ENCODE measurements at regions not wholly inside any gene's neighbourhood (a gene's known extent, or its start where the extent isn't known, plus 50 kb on each side); places are given as distances from the start of the nearest gene placed in this dataset.

DNA sequence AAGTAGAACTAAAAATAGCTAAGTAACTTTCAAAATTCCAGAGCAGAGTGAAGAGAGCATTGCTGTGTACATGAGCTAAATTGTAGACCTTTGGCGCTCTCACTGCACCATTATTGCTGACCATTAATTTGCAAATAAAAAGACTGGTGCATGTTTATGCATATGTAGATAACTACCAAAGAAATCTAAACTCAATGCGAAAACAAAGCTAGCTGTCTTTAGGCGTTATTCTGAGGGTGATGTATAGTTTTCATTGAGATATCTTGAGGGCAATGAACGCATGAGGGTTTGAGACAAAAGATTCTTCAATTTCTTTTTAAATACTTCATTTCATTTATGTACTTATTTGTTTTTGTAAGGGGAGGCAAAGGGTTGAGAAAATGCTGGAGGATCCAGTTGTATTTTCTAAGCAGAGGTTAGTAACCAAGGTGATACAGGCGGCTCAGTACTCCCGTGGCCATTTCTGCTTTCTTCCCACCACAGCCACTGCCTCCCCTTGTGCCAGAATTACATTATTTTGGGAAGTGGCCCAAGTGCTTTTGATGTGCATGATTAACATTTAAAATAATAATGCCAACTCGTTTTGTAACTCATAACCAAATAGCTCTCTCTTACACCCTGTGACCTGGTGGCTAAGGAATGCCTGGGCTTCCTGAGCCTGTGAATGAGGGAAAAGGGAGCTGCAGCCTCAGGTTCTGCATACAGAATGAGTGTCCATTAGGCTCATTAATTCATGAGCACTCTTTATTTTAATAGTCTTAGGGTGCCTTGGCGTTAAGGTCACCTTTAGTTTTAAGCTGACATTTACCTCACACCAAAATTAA, 797.8 kb upstream of the GYPC start:
- no peak for DNase-seq (ENCODE audit: low read depth in 2 of 2)

DNA sequence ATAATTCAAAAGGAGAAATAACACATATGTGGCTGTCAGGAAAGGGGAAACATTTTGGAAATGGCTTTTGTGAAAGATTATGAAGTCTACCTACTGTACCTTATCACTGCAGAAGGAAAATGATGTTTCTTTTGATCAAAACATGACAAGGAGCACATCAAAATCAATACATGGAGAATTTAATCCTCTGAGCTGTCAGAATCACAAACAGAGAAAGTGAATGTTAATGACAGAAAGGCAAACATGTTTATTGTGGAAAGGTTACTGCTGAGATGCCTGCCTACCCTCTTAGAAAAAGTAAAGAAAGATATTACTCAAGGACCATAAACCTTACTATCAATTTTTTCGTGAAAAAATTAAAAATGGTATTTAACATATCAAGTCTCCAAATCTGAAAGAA, 794.5 kb upstream of the GYPC start:
- no peak for DNase-seq (ENCODE audit: low read depth in 2 of 2)

DNA sequence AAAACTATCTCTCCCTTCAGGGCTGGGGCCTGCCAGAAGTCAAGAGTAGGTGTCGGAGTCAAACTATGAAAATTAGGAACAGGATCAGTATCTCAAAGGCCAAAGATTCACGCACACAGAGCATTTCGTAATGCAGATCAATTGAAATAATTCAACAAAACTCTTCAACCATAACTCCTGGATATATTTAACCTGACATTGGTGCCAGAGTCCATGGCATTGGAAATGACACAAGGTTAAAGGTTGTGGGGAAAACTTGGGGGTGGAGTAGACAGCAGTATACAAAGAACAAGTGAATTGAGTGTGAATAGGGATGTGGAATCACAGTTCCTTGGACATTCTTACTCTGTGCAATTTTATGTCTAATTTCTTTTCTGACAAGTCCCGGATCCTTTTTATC, 788.0 kb upstream of the GYPC start:
- no peak for DNase-seq (ENCODE audit: low read depth in 2 of 2)

DNA sequence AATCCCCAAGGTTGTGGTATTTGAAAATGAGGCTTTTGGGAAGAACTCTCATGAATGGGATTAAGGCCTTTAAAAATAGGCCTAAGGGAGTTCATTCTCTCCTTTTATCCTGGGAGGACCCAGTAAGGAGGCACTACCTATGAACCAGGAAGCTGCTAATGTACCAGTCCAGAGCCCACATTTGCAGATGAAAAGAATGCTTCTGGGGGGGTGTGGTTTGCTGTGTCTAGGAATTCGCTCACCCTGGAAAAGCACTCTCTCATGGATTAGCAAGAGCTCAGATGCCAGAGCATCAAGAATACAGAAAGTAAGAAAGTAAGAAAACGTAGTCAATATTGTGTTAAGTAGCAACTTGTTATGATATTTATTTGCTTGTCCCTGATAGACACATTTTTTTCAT, 785.7 kb upstream of the GYPC start:
- DNase-seq (ENCODE audit: low read depth in 2 of 2) = no peak

DNA sequence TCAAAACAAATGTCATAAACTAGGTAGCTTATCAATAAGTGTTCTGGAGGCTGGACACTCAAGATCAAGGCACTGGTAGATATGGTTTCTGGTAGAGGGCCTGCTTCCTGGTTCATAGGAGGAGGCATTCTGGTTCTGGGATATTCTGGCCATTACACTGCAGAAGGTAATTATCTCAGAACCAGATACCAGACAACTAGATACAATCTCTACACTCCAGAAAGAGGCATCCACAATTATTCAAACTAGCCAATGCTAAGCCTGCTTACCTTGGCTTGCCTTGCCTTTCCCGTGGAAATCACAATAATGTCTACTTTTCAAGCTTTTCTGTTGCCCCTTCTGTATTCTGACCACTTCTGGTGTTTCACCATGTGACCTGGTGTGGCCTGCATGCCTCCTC, 785.2 kb upstream of the GYPC start:
- DNase-seq (ENCODE audit: low read depth in 2 of 2) = no peak

DNA sequence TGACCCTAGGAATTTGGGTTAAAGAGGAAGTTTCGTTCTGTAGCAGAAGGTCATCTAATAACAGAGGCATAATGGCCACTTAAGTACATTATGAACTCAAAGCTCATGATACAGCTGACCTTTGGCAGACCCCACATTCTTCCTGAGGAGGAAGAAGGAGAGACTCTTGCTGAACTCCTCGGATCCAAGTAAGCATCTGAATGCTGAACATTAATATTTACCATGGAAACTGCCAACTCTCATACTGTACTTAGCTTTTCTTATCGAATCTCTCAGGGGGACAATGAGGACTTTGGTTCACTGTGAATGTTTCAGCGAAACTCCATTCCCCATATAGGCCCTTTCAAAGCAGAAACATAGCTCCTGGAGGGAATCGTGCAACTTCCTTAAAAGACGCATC, 781.4 kb upstream of the GYPC start:
- DNase-seq (ENCODE audit: low read depth in 2 of 2) = no peak

DNA sequence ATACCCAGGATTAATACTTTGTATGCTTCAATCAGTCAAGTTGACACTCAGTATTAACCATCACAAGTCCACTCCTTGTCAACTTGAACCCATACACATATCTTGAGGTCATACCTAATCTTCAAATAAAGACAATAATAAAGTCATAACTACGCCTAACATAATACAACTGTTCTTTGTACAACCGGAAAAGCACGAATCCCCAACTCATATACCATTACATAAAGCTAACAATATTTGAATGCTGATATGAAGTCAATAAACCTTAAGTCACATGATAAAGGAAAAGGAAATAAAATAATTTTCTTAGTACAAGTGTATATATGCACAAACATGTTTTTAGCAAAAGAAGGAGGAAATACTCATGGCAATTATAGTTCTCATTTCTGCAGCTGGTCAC, 770.6 kb upstream of the GYPC start:
- no peak for DNase-seq (ENCODE audit: low read depth in 2 of 2)

DNA sequence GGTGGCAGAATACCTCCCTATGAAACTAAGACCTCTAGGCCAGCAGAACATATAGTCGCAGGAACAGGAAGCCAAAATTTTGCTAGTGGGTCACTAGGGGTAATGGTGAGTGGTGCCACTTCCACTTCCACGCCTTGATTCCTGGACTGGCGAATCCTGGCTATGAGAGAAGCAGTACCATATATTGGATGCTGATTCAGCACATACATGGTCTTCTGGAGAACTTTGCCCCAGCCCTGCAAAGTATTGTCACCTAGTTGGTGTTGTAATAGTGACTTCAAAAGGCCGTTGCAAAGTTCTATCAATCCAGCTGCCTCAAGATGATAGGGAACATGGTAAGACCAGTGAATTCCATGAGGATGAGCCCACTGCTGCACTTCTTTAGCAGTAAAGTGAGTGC, 769.8 kb upstream of the GYPC start:
- DNase-seq (ENCODE audit: low read depth in 2 of 2) = no peak

DNA sequence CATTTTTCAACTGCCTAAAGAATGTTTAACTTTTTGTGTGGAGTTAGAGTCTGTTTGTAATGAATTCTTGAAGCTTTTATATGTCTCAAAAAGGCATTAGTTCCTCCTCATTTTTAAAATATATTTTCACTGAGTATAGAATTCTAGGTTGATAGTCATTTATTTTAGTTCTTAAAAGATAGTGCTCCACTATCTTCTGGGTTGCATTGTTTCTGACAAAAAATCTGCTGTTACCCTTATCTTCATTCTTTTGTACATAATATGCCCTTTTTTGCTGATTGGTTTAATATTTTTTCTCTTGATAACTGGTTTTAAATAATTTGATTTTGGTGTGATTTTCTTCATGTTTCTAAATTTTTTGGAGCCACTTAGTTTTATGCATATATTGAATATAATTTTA, 754.7 kb upstream of the GYPC start:
- DNase-seq (ENCODE audit: low read depth in 2 of 2) = no peak

DNA sequence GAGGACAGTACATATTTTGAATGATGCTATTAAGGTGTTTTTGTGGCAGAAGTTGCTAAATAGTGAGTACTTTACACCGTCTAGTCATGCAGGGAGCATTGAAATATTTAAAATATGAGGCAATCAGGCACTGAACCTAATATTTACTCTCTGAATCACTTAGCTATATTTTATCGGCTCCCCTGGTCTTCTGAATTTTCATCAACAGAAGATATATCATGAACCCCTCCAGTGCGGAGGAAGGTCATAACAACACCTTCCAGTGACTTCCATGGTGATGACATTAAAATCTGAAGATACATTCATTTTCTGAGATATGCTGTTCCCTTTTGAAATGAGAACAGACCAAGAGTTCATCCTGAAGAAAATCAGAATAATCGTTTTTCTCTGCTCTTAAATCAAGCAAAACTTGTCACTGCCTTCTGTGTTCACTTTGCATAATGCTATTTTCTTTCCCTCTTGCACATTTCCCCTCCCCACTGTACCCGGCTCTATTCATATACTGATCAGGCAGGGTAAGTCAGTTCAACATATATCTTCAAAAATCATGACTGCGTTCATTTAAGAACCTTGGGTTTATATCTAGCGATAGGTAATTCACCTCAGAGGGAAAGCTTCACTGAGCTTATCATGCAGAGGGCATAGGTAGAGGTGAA, 729.9 kb upstream of the GYPC start:
- DNase-seq (ENCODE audit: low read depth in 2 of 2) = no peak

DNA sequence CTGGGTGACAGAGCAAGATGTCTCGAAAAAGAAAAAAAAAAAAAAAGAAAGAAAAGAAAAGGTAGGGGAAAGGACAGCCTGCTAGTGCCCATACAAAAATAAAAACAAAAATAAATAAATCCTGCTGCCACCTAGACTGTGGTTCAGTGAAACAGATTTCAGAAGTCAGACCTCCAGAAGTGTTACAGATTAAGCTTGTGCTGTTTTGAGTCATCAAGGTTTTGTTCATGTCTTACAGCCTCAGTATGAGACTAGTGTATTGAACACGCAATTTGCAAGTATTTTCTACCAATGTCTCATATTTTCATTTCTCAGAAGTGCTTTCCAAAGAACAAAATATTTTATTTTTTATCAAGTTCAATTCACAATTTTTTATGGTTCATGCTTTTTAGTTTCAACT, 720.4 kb upstream of the GYPC start:
- no peak for DNase-seq (ENCODE audit: low read depth in 2 of 2)

DNA sequence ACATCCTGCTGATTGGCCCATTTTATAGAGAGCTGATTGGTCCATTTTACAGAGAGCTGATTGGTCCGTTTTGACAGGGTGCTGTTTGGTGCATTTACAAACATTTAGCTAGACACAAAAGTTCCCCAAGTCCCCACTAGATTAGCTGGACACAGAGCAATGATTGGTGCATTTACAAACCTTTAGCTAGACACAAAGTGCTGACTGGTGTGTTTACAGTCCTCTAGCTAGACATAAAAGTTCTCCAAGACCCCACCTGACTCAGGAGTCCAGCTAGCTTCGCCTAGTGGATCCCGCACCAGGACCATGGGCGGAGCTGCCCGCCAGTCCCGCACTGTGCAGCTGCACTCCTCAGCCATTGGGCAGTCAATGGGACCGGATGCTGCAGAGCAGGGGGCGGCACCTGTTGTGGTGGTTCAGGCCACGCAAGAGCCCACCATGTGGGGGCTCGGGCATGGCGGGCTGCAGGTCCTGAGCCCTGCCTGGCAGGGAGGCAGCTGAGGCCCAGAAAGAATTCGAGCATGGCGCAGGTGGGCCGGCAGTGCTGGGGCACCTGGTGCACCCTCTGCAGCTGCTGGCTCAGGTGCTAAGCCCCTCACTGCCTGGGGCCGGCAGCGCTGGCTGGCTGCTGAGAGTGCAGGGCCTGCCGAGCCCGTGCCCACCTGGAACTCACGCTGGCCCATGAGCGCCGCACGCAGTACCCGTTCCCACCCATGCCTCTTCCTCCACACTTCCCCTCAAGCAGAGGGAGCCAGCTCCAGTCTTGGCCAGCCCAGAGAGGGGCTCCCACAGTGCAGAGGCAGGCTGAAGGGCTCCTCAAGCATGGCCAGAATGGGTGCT, 713.2 kb upstream of the GYPC start:
- DNase-seq (ENCODE audit: low read depth in 2 of 2) = no peak

DNA sequence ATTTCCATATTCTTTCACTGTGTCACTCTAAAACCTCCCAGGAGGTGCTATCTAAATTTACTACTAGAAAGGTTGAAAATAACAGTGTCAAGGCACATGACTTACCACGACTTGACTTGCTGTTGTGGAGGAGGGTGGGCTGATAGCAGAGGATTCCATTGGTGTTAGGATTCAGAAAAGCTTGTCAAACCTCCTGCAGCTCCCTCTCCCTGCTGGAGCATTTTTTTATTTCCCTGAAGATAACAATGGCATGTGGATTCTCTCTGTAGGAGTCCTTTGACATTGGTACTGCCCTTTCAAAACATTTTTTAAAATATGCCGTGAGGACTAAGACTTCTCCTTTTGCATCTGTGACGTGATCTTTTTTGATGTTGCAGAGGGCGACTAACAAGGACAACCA, 696.9 kb upstream of the GYPC start:
- no peak for DNase-seq (ENCODE audit: low read depth in 2 of 2)

DNA sequence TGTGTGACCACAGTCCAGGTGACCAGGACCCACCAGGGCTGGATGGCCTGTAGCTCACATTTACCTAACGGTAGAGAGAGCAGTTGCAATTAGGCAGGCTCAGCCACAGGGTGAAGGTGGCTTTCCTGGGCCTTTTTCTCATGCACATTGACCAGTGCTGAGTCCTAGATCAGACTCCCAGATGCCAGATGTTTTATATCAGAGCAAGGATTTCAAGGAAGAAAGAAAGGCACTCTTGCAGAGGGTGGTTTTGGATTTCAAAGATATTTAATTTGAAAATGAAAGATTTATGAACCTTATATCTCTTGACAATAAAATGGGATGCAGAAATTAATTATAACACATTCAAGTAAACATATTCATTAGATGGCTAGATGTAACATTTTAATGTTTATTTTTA, 694.2 kb upstream of the GYPC start:
- no peak for DNase-seq (ENCODE audit: low read depth in 2 of 2)

DNA sequence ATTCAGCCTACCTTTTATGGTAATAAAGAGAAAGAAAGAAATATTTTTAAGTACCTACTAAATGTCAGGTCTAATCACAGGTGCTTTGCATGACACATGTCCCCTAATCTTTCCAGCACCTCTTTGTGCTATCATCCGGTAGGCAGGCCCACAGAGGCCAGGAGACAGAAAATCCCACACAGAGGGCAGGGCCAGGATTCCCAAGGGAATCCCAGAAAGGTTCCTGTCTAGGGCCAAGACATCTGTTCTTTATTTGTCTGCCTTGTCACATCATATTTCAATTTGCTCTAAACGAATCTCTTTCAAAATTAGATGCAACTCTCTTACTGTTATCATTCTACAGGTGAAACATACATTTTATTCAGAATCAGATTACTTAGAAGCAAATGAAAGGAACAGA, 676.1 kb upstream of the GYPC start:
- DNase-seq (ENCODE audit: low read depth in 2 of 2) = no peak

DNA sequence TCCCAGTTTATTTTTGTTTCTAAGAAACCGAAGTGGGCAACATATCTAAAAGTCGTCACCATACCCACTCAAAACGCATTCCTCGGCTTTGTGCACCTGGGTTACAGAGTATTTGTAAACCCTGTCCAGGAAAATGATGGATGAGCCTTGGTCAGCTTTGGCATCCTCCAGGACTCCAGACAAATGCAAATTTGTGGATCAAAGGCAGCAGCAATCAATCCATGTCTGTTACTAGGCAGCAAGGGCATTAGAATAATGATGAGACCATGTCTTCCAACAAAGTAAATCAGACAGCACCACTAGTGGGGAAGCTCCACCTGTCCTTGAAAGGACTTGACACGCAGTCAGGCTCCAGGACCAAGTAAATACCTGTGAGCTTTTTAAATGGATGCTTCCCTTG, 672.6 kb upstream of the GYPC start:
- no peak for DNase-seq (ENCODE audit: low read depth in 2 of 2)

DNA sequence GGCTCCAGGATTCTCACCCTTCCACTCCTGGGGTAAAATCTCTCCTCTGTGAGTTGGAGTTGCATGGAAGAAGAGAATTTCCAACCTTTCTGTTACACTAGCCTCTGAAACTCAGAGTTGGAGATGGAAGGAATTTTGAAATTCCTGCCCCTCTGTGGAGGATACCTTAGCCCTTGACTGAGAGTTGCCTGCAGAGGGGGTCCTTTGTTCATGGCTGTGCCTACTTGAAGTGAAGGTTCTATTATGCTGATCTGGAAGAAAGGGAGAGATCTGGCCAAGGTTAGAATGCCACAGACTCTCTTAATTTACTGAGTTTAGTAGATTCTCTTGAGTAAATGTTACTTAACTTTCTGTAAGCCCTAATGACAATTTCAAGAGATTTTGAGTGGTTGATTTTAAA, 626.6 kb upstream of the GYPC start:
- DNase-seq (ENCODE audit: low read depth in 2 of 2) = no peak

DNA sequence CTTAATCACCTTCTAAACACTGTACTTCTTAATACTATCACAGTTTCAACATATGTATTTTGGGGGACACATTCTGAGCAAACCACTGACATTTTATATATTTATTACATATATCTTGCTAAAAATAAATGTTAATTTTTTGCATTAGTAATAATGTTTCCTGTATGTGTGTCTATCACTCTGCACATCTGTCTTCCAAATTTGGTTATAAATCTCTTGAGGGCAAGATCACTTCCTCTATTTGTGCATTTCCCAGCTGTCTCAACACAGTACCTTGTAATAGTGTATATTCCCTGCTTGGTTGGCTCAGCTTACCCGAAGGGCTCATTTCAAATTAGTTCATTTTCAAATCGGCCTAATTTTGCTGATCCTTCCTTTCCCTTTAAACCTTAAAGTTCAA, 617.1 kb upstream of the GYPC start:
- no peak for DNase-seq (ENCODE audit: low read depth in 2 of 2)

DNA sequence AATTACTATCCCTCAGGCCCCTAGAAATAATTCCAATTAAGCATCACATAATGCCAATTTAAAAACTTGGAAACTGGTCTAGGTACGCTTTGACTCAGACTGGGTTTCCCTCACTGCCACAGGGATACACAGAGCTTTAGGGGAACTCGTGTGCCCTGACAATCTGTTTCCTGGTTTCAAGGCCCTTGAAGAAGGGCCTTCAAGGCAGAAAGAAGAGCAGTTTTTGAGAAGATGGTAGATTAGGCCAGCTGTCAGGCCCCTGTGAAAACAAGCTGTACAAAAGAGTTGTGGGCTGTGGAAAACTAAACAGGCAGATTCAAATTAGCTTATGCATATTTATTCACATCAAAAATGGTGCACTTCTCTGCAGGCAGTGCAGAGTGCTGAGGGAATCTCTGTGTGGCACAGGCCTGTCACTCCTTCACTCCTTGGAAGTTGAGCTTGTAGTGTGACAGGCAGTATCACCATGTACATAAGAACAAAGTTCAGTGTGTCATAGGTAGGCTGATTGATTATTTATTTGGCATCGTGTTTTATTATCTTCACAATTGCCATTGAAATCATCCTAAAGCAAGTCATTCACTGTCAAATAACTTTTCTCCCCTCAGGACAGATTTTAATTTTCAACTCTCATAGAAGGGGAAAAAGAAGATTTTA, 614.4 kb upstream of the GYPC start:
- no peak for DNase-seq (ENCODE audit: low read depth in 2 of 2)

DNA sequence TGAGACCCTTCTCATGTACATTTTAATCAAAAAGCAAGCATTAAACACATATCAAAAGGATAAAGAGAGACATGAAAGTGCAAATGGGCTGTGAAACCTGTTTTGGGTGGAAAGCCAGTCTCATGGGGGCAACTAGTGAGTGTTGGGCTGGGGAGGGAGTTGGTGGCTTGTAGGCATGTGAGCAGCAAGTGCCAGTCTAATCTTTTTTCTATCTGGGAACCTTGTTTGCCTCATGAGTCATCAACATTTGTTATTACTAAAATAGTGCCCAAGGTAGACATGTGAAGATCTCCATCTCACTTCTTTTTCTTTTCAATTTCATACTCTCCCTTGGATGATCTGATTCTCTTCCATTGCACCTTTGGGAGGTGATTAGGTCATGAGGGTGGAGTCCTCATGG, 613.9 kb upstream of the GYPC start:
- DNase-seq (ENCODE audit: low read depth in 2 of 2) = no peak

DNA sequence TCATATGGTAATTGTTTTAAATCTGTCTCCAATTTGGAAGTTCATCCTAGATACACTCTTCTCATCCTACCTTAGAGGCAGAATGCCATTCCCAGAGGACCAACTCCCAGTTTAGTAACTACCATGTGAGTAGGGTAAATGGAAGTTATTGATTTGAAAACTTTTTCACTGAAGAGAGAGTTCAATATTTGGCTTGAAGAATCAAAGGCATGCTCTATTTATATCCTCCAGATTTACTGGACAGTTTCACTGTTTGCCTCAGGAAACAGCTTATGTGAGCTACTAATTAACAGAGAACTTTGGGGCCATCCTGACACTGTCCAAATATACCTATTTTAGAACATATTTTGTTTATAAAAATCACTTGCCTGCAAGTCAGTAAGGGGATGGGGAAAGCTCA, 607.2 kb upstream of the GYPC start:
- no peak for DNase-seq (ENCODE audit: low read depth in 2 of 2)

DNA sequence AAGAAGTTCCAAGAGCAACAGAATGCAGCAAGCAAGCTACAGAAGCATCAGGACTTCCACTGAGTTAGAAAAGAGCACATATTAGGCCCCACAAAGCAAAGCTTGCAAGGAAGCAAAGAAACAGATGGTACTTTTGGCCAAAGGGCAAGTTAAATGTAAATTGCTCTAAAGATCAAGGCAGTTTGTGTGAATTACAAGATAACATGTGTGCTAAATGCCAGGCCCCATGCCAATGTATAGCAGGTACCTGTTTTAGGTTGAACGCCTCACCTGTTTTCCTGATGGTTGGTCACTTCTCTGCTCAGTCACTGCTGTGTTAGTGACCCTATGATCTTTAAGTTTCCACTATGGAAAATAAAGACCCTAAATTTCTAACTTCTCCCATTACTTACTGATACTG, 606.5 kb upstream of the GYPC start:
- DNase-seq (ENCODE audit: low read depth in 2 of 2) = no peak
